CD4-positive, alpha-beta T cell (primary cell): ENCODE measurements at regions not wholly inside any gene's neighbourhood (a gene's known extent, or its start where the extent isn't known, plus 50 kb on each side); places are given as distances from the start of the nearest gene placed in this dataset.

Source experiments
- ATAC-seq: fragments of 200-7000 bp; cut with Tn5 transposase; one replicate; pipeline ENCODE4 v1.10.0; 2022; ENCODE audit warnings: mild to moderate bottlenecking; ENCODE audit not compliant: poor library complexity
- CTCF ChIA-PET: fragments of 350-600 bp; sonication (Branson Sonifier 250); formaldehyde crosslinking; loops from one replicate; lab custom pipeline; 2021; ENCODE audit warnings: antibody characterized with exemption, inconsistent platforms; lab: Charles Lee
- POLR2A ChIA-PET: fragments of 350-600 bp; sonication (Branson Sonifier 250); formaldehyde crosslinking; loops from one replicate; lab custom pipeline; 2021; ENCODE audit warnings: antibody characterized with exemption, inconsistent platforms; lab: Charles Lee
- DNase-seq, 14 experiments: peaks; one replicate each; pipeline ENCODE4 v3.0.0-alpha.2; 2013 to 2020; ENCODE audit warnings: mixed read lengths in 2 of 14
- H3K27ac ChIP-seq, 2 donors: one replicate each; pipeline versions ENCODE4 v1.5.1 to v1.7.0; 2013; ENCODE audit warnings: low read length in 2 of 2, low read depth in 1 of 2, mild to moderate bottlenecking in 1 of 2
- H3K27me3 ChIP-seq, 2 experiments: 1 replicate in 1 of 2; 2 replicates in 1 of 2; pipeline versions ENCODE4 v1.6.1 to v1.7.0; 2013; ENCODE audit warnings: low read length in 2 of 2, control low read depth in 1 of 2, mild to moderate bottlenecking in 1 of 2, moderate library complexity in 1 of 2; ENCODE audit not compliant: insufficient read depth in 2 of 2, control insufficient read depth in 1 of 2
- H3K36me3 ChIP-seq: one replicate; pipeline ENCODE4 v1.6.1; 2013; ENCODE audit warnings: low read length, control low read depth; ENCODE audit not compliant: insufficient read depth
- H3K4me1 ChIP-seq: one replicate; pipeline ENCODE4 v1.6.1; 2013; ENCODE audit warnings: low read length, control low read depth; ENCODE audit not compliant: insufficient read depth
- H3K4me3 ChIP-seq: one replicate; pipeline ENCODE4 v1.5.1; 2013; ENCODE audit warnings: mild to moderate bottlenecking, low read length, moderate library complexity
- H3K9me3 ChIP-seq, 2 experiments: 1 replicate in 1 of 2; 2 replicates in 1 of 2; pipeline versions ENCODE4 v1.6.1 to v1.7.0; 2013; ENCODE audit warnings: low read length in 2 of 2, mild to moderate bottlenecking in 2 of 2, control low read depth in 1 of 2, moderate library complexity in 1 of 2; ENCODE audit not compliant: control insufficient read depth in 1 of 2, insufficient read depth in 1 of 2
- H3K27ac Mint-ChIP-seq: one replicate; pipeline ENCODE4 v1.8.0; 2020; ENCODE audit warnings: mixed read lengths
- H3K27me3 Mint-ChIP-seq: one replicate; pipeline ENCODE4 v1.8.0; 2021; ENCODE audit warnings: mixed read lengths
- H3K36me3 Mint-ChIP-seq: one replicate; pipeline ENCODE4 v1.8.0; 2021; ENCODE audit warnings: low read depth, mixed read lengths
- H3K4me1 Mint-ChIP-seq: one replicate; pipeline ENCODE4 v1.8.0; 2021; ENCODE audit warnings: low read depth, mixed read lengths
- H3K4me3 Mint-ChIP-seq: one replicate; pipeline ENCODE4 v1.8.0; 2020; ENCODE audit warnings: mild to moderate bottlenecking, mixed read lengths
- H3K9me3 Mint-ChIP-seq: one replicate; pipeline ENCODE4 v1.8.0; 2020; ENCODE audit warnings: mixed read lengths
- intact Hi-C, 2 experiments: fragments of 100-400 bp; cut with DNase I in 1 of 2; cut with micrococcal nuclease in 1 of 2; formaldehyde crosslinking; loops; one replicate each; pipeline versions ENCODE4 v1.15.1 to v1.9.0; 2023 to 2025; cut with DNase I, micrococcal nuclease
- TF ChIP-seq, protein P1 (sequence below): fragments of 200-600 bp; IDR thresholded peaks from one replicate; pipeline ENCODE4 v1.8.0; 2022; ENCODE audit warnings: antibody characterized with exemption, mild to moderate bottlenecking

DNA sequence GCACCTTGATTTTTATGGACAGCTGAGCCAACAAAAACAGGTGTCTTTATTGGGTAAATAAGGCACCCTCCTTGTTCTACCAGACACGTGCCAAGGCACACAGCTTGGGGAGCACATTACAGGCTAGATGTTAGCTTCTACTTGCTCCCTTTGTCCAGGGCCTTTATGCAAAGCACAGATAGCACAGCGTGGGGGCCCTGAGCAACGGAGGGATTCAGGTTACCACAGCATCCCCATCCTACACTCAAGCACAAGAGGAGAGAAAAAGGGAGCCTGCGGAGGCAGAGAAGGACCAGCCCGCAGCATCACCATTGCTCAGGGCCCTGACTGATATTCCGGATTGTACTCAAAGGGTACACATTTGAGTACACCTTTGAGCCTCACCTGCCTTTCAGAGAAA, 181.7 kb upstream of the KIF2A start:
- H3K4me1 ChIP-seq = no peaks in the 10 kb centered on the region
- H3K27me3 ChIP-seq = no peaks in the 10 kb centered on the region
- TF ChIP-seq, protein P1, sequence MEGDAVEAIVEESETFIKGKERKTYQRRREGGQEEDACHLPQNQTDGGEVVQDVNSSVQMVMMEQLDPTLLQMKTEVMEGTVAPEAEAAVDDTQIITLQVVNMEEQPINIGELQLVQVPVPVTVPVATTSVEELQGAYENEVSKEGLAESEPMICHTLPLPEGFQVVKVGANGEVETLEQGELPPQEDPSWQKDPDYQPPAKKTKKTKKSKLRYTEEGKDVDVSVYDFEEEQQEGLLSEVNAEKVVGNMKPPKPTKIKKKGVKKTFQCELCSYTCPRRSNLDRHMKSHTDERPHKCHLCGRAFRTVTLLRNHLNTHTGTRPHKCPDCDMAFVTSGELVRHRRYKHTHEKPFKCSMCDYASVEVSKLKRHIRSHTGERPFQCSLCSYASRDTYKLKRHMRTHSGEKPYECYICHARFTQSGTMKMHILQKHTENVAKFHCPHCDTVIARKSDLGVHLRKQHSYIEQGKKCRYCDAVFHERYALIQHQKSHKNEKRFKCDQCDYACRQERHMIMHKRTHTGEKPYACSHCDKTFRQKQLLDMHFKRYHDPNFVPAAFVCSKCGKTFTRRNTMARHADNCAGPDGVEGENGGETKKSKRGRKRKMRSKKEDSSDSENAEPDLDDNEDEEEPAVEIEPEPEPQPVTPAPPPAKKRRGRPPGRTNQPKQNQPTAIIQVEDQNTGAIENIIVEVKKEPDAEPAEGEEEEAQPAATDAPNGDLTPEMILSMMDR = no peak
- no peak overlapping the region for H3K4me3 Mint-ChIP-seq
- no peaks in the 10 kb centered on the region for H3K9me3 ChIP-seq
- H3K27ac Mint-ChIP-seq = no peak overlapping the region
- CTCF ChIA-PET = no interaction called here
- H3K27ac ChIP-seq = no peak overlapping the region
- ATAC-seq (no peak), DNase-seq (no peak)
- H3K27me3 Mint-ChIP-seq = no peaks in the 10 kb centered on the region
- intact Hi-C loops = no loop called here
- no peak overlapping the region for H3K4me3 ChIP-seq
- POLR2A ChIA-PET = no interaction called here
- H3K36me3 ChIP-seq = no peaks in the 10 kb centered on the region
- H3K36me3 Mint-ChIP-seq = no peaks in the 10 kb centered on the region
- no peaks in the 10 kb centered on the region for H3K4me1 Mint-ChIP-seq
- H3K9me3 Mint-ChIP-seq = no peaks in the 10 kb centered on the region

DNA sequence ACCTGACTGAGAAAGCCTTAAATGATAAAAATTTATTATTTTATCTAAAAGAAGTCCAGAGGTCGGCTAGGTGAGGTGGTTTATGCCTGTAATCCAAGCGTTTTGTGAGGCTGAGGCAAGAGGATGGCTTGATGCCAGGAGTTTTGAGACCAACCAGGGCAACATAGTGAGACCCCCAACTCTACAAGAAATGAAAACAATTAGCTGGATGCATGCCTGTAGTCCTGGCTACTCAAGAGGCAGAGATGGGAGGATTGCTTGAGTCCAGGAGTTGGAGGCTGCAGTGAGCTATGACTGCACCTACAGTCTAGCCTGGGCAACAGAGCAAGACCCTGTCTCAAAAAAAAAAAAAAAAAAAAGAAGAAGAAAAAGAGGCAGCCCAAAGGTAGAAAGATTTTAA, 179.9 kb upstream of the KIF2A start:
- TF ChIP-seq, protein P1 = no peak
- no peaks in the 10 kb centered on the region for H3K27me3 Mint-ChIP-seq
- no peaks in the 10 kb centered on the region for H3K4me1 ChIP-seq
- intact Hi-C loops = no loop called here
- H3K4me3 ChIP-seq = no peak overlapping the region
- H3K36me3 Mint-ChIP-seq = no peaks in the 10 kb centered on the region
- H3K4me3 Mint-ChIP-seq = no peak overlapping the region
- DNase-seq (no peak), ATAC-seq (no peak)
- ChIA-PET CTCF (no interaction called here), POLR2A (no interaction called here)
- no peaks in the 10 kb centered on the region for H3K27me3 ChIP-seq
- H3K4me1 Mint-ChIP-seq = no peaks in the 10 kb centered on the region
- no peaks in the 10 kb centered on the region for H3K9me3 Mint-ChIP-seq
- H3K27ac ChIP-seq = no peak overlapping the region
- no peak overlapping the region for H3K27ac Mint-ChIP-seq
- no peaks in the 10 kb centered on the region for H3K9me3 ChIP-seq
- no peaks in the 10 kb centered on the region for H3K36me3 ChIP-seq

DNA sequence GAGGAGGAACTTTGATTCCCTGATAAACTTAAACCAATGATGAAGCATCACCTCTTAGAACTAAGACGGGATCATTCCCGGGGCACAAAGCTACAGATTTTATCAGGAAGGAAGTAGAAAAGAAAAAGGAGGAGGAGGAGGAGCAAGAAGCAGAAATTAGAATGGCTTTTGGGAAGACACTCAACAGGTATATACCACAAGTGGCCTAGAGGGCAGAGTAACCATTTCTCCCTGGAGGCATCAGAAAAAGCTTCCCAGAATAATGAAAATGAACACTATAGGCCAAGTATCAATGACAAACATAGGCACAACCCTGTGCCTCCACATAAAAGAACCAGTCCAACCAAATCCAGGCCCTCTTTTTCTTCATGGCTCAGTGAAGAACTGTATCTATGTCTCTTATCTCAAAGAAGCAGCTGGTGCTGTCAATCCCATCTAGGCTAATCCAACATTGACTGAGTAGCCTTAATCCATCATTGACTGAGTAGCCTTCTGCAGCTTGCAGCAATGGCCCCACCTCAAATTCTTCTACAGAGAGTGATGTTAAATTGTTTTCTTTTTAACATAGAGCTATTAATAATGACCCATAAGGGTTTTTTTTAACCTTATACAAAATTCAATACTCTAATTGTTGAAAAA, 178.8 kb upstream of the KIF2A start:
- no peak overlapping the region for H3K27ac Mint-ChIP-seq
- no peaks in the 10 kb centered on the region for H3K4me1 ChIP-seq
- H3K9me3 ChIP-seq = no peaks in the 10 kb centered on the region
- ChIA-PET POLR2A (no interaction called here), CTCF (no interaction called here)
- H3K9me3 Mint-ChIP-seq = no peaks in the 10 kb centered on the region
- no peak overlapping the region for H3K4me3 Mint-ChIP-seq
- intact Hi-C loops = no loop called here
- H3K27me3 Mint-ChIP-seq = no peaks in the 10 kb centered on the region
- no peaks in the 10 kb centered on the region for H3K36me3 ChIP-seq
- ATAC-seq = no peak
- H3K36me3 Mint-ChIP-seq = no peaks in the 10 kb centered on the region
- H3K27me3 ChIP-seq = no peaks in the 10 kb centered on the region
- TF ChIP-seq, protein P1 = no peak
- H3K27ac ChIP-seq = no peak overlapping the region
- DNase-seq = no peak
- no peak overlapping the region for H3K4me3 ChIP-seq
- no peaks in the 10 kb centered on the region for H3K4me1 Mint-ChIP-seq
